ENCODE measurements at regions not wholly inside any gene's neighbourhood (a gene's known extent, or its start where the extent isn't known, plus 50 kb on each side); places are given as distances from the start of the nearest gene placed in this dataset.
"Not testable (repeated sequence)": the region's sequence is repeated elsewhere in the genome, so short reads cannot be mapped to it uniquely, and the experiment has no call there.

DNA sequence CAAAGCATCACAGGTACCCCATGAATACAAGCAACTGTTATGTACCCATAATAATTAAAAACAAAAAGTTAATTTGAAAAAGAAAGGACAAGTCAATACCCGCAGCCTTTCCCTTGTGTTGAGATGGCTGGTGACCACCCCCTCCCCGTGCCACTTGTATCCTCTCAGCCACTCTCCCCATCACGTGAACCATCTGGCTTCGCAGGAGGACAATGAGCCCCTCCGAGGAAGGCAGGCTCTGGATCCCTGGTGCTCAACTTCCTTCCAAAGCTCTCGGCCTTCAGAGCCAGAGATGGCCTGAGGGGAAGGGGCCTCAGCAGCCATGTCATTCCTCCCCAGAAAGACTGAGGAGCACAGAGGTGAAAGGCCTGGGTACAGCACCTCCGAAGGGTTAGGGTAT is 120.4 kb upstream of the RAB4A start:
- no peak for TF ChIP-seq CTBP1 (IDR thresholded peaks at IDR 0.05; ENCODE audit: borderline replicate concordance)
- TF ChIP-seq HDGF (IDR thresholded peaks at IDR 0.05; ENCODE audit: borderline replicate concordance) = no peak
- ChIA-PET POLR2A (no interaction called here), CTCF (no interaction called here)
- DNase-seq (ENCODE audit: extremely low spot score) = no peak

DNA sequence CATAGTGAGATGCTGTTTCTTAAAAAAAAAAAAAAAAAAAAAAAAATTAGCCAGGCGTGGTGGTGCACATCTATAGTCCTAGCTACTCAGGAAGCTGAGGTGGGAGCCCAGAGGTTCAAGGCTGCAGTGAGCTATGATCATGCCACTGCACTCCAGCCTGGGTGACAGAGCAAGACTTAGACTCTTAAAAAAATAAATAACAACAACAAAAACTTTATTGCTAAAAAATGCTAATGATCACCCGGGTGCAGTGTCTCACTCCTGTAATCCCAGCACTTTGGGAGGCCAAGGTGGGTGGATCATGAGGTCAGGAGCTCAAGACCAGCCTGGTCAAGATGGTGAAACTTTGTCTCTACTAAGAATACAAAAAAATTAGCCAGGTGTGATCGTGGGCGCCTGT is 119.5 kb upstream of the RAB4A start:
- peak; percentile 84 for TF ChIP-seq ZNF384 (IDR thresholded peaks at IDR 0.05)
- DNase-seq (ENCODE audit: extremely low spot score); CTCF ChIA-PET; POLR2A ChIA-PET: not testable (repeated sequence)

DNA sequence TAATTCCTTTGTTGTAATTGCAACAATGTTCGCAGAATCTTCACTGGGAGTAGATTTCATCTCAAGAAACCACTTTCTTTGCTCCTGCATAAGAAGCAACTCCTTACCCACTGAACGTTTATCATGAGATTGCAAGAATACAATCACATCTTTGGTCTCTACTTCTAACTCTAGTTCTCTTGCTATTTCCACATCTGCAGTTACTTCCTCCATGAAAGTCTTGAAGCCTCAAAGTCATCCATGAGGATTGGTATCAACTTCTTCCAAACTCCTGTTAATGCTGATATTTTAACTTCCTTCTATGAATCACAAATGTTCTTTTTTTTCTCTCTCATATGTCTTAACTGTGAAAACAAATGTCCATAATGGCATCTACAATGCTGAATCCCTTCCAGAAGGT is 118.6 kb upstream of the RAB4A start:
- DNase-seq (ENCODE audit: extremely low spot score) = no peak
- POLR2A ChIA-PET = no interaction called here
- no peak for TF ChIP-seq HDGF (IDR thresholded peaks at IDR 0.05; ENCODE audit: borderline replicate concordance)
- no peak for TF ChIP-seq SP1 (IDR thresholded peaks at IDR 0.05)
- TF ChIP-seq, protein P1, sequence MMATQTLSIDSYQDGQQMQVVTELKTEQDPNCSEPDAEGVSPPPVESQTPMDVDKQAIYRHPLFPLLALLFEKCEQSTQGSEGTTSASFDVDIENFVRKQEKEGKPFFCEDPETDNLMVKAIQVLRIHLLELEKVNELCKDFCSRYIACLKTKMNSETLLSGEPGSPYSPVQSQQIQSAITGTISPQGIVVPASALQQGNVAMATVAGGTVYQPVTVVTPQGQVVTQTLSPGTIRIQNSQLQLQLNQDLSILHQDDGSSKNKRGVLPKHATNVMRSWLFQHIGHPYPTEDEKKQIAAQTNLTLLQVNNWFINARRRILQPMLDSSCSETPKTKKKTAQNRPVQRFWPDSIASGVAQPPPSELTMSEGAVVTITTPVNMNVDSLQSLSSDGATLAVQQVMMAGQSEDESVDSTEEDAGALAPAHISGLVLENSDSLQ (IDR thresholded peaks at IDR 0.05) = no peak
- no peak for TF ChIP-seq BHLHE40 (IDR thresholded peaks at IDR 0.05; ENCODE audit: borderline replicate concordance)
- no peak for TF ChIP-seq ARNT (IDR thresholded peaks at IDR 0.05)
- TF ChIP-seq FOXA1 (IDR thresholded peaks at IDR 0.05) = no peak
- TF ChIP-seq FOXK2 (IDR thresholded peaks at IDR 0.05) = no peak
- TF ChIP-seq FOXM1 (IDR thresholded peaks at IDR 0.05; ENCODE audit: borderline replicate concordance) = no peak
- no peak for TF ChIP-seq L3MBTL2 (conservative IDR thresholded peaks at IDR 0.05)
- TF ChIP-seq TARDBP (IDR thresholded peaks at IDR 0.05) = no peak
- no peak for TF ChIP-seq ZNF384 (IDR thresholded peaks at IDR 0.05)
- no peak for TF ChIP-seq ELF4 (IDR thresholded peaks at IDR 0.05)
- no peak for TF ChIP-seq SUZ12 (IDR thresholded peaks at IDR 0.05)
- CTCF ChIA-PET = no interaction called here

DNA sequence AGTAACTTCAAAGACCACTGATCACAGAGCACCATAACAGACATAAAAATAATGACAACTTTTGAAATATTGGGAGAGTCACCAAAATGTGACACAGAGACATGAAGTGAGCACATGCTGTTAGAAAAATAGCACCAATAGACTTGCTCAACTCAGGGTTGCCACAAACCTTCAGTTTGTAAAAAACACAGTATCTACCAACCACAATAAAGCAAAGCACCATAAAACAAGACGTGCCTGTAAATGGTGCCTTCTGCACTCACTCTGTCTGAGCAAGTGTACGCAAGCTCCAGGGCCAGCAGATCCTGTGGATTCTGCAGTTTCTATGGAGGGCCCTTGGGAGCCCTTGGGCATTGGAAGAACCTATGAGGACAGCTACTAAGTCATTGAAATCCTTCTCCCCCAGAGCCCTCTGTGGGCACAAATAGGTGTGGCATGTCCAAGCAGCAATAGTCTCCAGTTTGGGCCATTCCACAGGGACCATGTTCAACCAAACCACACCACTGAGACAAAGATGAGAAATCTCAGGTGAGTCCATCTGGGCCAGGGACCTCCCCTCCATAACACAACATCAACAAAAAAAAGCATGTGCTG is 116.9 kb upstream of the RAB4A start:
- DNase-seq (ENCODE audit: extremely low spot score) = no peak
- TF ChIP-seq, protein P1 (IDR thresholded peaks at IDR 0.05) = no peak
- no peak for TF ChIP-seq HDGF (IDR thresholded peaks at IDR 0.05; ENCODE audit: borderline replicate concordance)
- TF ChIP-seq FOXA1 (IDR thresholded peaks at IDR 0.05) = no peak
- no peak for TF ChIP-seq LEF1 (IDR thresholded peaks at IDR 0.05; ENCODE audit: borderline replicate concordance)
- TF ChIP-seq TARDBP (IDR thresholded peaks at IDR 0.05) = no peak
- no peak for TF ChIP-seq SP1 (IDR thresholded peaks at IDR 0.05)
- no peak for TF ChIP-seq ELF4 (IDR thresholded peaks at IDR 0.05)
- TF ChIP-seq CTBP1 (IDR thresholded peaks at IDR 0.05; ENCODE audit: borderline replicate concordance) = no peak
- no peak for TF ChIP-seq FOXM1 (IDR thresholded peaks at IDR 0.05; ENCODE audit: borderline replicate concordance)
- TF ChIP-seq BHLHE40 (IDR thresholded peaks at IDR 0.05; ENCODE audit: borderline replicate concordance) = no peak
- POLR2A ChIA-PET = no interaction called here
- CTCF ChIA-PET = interaction anchor here (0.6 kb wide), 1 partner anchor 490 kb away, joined by 3 read pairs; no protein-coding TSS in a partner anchor

DNA sequence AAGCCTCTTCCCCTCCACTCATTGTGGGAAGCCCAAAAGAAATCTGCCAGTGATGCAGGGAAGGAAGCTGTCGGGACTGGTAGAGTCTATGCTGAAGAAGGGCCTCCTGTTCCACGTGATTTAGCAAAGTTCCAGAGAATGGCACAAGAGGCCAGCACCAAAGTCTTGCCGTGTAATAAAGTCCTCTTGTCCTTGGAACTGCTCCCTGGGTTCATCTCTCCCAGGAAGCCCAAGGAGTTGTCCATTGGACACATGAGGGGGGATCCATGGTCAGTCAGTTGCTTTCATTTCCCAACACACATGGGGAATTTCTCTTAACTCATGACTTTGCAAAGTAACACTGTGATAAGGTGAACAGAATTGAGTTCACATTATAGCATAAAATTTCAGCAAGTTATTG is 116.1 kb upstream of the RAB4A start:
- ChIA-PET POLR2A (no interaction called here), CTCF (interaction anchor here (0.6 kb wide), 1 partner anchor 282 kb away, joined by 3 read pairs; no protein-coding TSS in a partner anchor)
- DNase-seq (ENCODE audit: extremely low spot score) = no peak
- TF ChIP-seq SUZ12 (IDR thresholded peaks at IDR 0.05) = no peak

DNA sequence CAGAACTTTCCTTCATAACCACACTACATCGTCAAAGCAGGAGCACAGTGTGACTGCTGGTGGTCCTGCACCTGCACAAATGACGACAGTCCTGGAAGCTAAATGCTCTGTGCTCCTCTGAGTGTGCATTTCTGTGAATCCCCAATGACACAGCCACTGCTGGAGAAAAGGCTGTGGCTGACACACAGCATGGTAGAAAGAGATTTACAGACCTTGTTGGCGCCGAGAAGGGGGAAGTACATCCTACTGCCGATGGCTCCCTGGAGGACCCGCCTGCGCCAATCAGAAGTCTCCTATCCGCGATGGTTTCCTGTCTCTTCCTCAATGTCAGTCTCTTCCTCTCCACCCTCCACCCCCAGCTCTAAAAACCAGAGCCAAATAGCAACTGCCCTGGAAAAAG is 115.4 kb upstream of the RAB4A start:
- POLR2A ChIA-PET = no interaction called here
- TF ChIP-seq FOXK2 (IDR thresholded peaks at IDR 0.05) (no peak), L3MBTL2 (conservative IDR thresholded peaks at IDR 0.05) (no peak), ELF4 (IDR thresholded peaks at IDR 0.05) (no peak), BHLHE40 (IDR thresholded peaks at IDR 0.05; ENCODE audit: borderline replicate concordance) (no peak), SP1 (IDR thresholded peaks at IDR 0.05) (no peak)
- CTCF ChIA-PET = no interaction called here
- no peak for DNase-seq (ENCODE audit: extremely low spot score)

DNA sequence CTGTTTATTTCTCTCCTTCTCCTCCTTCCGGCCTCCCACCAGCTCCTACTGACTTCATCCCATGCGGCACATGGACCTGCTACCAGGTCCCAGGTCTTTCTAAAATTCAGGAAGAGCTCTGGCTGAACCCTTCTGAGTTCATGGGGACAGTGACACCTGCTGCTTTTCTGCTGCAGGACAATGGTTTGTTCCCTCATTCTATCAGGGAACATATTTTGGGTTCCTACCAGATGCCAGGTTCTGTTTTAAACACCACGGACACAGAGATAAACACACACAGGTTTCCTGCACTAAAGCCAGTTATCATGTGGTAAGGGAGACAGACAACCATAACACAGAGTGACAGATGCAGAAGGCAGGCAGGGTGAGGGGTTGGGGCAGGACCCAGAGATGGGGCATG is 114.0 kb upstream of the RAB4A start:
- ChIA-PET POLR2A (no interaction called here), CTCF (interaction anchor here (0.7 to 0.8 kb wide), 2 partner anchors 70 to 384 kb away, joined by 4 to 6 read pairs; no protein-coding TSS in a partner anchor)
- peak; percentile 40 for DNase-seq (ENCODE audit: extremely low spot score)

More for the DNA sequence above, 114.0 kb upstream of the RAB4A start:
- TF ChIP-seq, protein P1 (IDR thresholded peaks at IDR 0.05) = no peak
- TF ChIP-seq FOXM1 (IDR thresholded peaks at IDR 0.05; ENCODE audit: borderline replicate concordance) (no peak), FOXK2 (IDR thresholded peaks at IDR 0.05) (no peak), CTBP1 (IDR thresholded peaks at IDR 0.05; ENCODE audit: borderline replicate concordance) (no peak), HDGF (IDR thresholded peaks at IDR 0.05; ENCODE audit: borderline replicate concordance) (no peak), ELF4 (IDR thresholded peaks at IDR 0.05) (no peak), LEF1 (IDR thresholded peaks at IDR 0.05; ENCODE audit: borderline replicate concordance) (no peak), NFRKB (IDR thresholded peaks at IDR 0.05) (no peak), L3MBTL2 (conservative IDR thresholded peaks at IDR 0.05) (no peak), SUZ12 (IDR thresholded peaks at IDR 0.05) (no peak), SP1 (IDR thresholded peaks at IDR 0.05) (no peak), ARNT (IDR thresholded peaks at IDR 0.05) (no peak), FOXA1 (IDR thresholded peaks at IDR 0.05) (no peak)
